Upper lobe of left lung (tissue), 6 donors: ENCODE measurements at regions not wholly inside any gene's neighbourhood (a gene's known extent, or its start where the extent isn't known, plus 50 kb on each side); places are given as distances from the start of the nearest gene placed in this dataset.

ENCODE experiments used
- ATAC-seq, 2 donors: fragments of 200-7000 bp; cut with Tn5 transposase; one replicate each; pipeline ENCODE4 v1.9.1; 2022; ENCODE audit warnings: mild to moderate bottlenecking in 2 of 2, moderate library complexity in 2 of 2; ENCODE audit not compliant: low FRiP score in 2 of 2
- DNase-seq, 2 donors: peaks; one replicate each; pipeline ENCODE4 v3.0.0-alpha.2; 2019 to 2020
- H3K27ac ChIP-seq, 4 donors: fragments of 200-600 bp; sonication (generic); one replicate each; pipeline ENCODE4 v1.5.1; 2016 to 2019
- H3K27me3 ChIP-seq, 4 donors: fragments of 200-600 bp; sonication (generic); one replicate each; pipeline ENCODE4 v1.5.1; 2017 to 2019
- H3K36me3 ChIP-seq, 4 donors: fragments of 200-600 bp; sonication (generic); one replicate each; pipeline ENCODE4 v1.5.1; 2016 to 2019
- H3K4me1 ChIP-seq, 4 donors: fragments of 200-600 bp; sonication (generic); one replicate each; pipeline ENCODE4 v1.5.1; 2018 to 2019
- H3K4me3 ChIP-seq, 4 donors: fragments of 200-600 bp; sonication (generic); one replicate each; pipeline ENCODE4 v1.5.1; 2017 to 2019; ENCODE audit warnings: mild to moderate bottlenecking in 2 of 4, moderate library complexity in 1 of 4
- H3K9me3 ChIP-seq, 4 donors: fragments of 200-600 bp; sonication (generic); one replicate each; pipeline ENCODE4 v1.5.1; 2018 to 2019
- CTCF ChIP-seq, 6 experiments: fragments of 450-650 bp in 4 of 6; fragments of 200-600 bp in 2 of 6; sonication (generic) in 2 of 6; IDR thresholded peaks; one replicate each; pipeline ENCODE4 v1.5.1; 2016 to 2019; ENCODE audit warnings: antibody characterized with exemption in 6 of 6
- EP300 ChIP-seq, 4 donors: sonication (generic); formaldehyde crosslinking; IDR thresholded peaks; one replicate each; pipeline ENCODE4 v1.5.1; 2017; ENCODE audit warnings: antibody characterized with exemption in 4 of 4, control low read depth in 2 of 4
- POLR2A ChIP-seq, 4 donors: fragments of 450-650 bp; IDR thresholded peaks; one replicate each; pipeline ENCODE4 v1.5.1; 2016 to 2017; ENCODE audit warnings: antibody characterized with exemption in 4 of 4, mild to moderate bottlenecking in 2 of 4
- POLR2AphosphoS5 ChIP-seq, 2 donors: sonication (generic); formaldehyde crosslinking; IDR thresholded peaks; one replicate each; pipeline ENCODE4 v1.5.1; 2017; ENCODE audit warnings: antibody characterized with exemption in 2 of 2
- WGBS, 2 donors: methylation state at CpG; one replicate each; pipeline ENCODE4 v1.1.5; 2017 to 2018; 5-methylcytosine and 5-hydroxymethylcytosine counted together
- donor health status: DM: no; HTN: no; CAD: no; lungs with moderate emphysema.
- donor health status: DM: no; HTN: yes; CAD: no; lungs with severe emphysema.

GRCh38 chr4:187064033-187064432 lies 340.4 kb upstream of the FAT1 start:
- Histone ChIP-seq H3K4me3 (no peak overlapping the region), H3K9me3 (no peaks in the 10 kb centered on the region), H3K36me3 (no peaks in the 10 kb centered on the region), H3K4me1 (no peaks in the 10 kb centered on the region), H3K27ac (no peak overlapping the region), H3K27me3 (no peaks in the 10 kb centered on the region)
- no peak for ATAC-seq
- 90 to 92% methylated on average over 30 of the region's 30 CpGs for WGBS, 2 donors
- TF ChIP-seq EP300 (IDR thresholded peaks at IDR 0.05), result no peak
- peak in 1 of 2 donors; percentile 81 for DNase-seq

- no peak overlapping the region for H3K4me3 ChIP-seq
- no peaks in the 10 kb centered on the region for H3K4me1 ChIP-seq
- no peak for ATAC-seq
- H3K36me3 ChIP-seq, result no peaks in the 10 kb centered on the region
- no peaks in the 10 kb centered on the region for H3K27me3 ChIP-seq
- no peak overlapping the region for H3K27ac ChIP-seq
- WGBS, 2 donors, result 47 to 51% methylated on average over 1 of the region's 1 CpG
- no peaks in the 10 kb centered on the region for H3K9me3 ChIP-seq
- no peak for TF ChIP-seq EP300 (IDR thresholded peaks at IDR 0.05)
- no peak for TF ChIP-seq CTCF (IDR thresholded peaks at IDR 0.05)
- TF ChIP-seq POLR2A (IDR thresholded peaks at IDR 0.05), result no peak
- TF ChIP-seq POLR2AphosphoS5 (IDR thresholded peaks at IDR 0.05), result no peak
- DNase-seq, result no peak
Measured at GRCh38 chr4:187065396-187065795, 341.7 kb upstream of the FAT1 start.

- Histone ChIP-seq H3K4me1 (no peaks in the 10 kb centered on the region), H3K9me3 (no peaks in the 10 kb centered on the region), H3K4me3 (no peak overlapping the region), H3K27me3 (no peaks in the 10 kb centered on the region), H3K27ac (no peak overlapping the region), H3K36me3 (no peaks in the 10 kb centered on the region)
- 80 to 86% methylated on average over 10 to 13 of the region's 13 CpGs for WGBS, 2 donors
- ATAC-seq (no peak), DNase-seq (peak in 1 of 2 donors; percentile 43)
- TF ChIP-seq POLR2AphosphoS5 (IDR thresholded peaks at IDR 0.05) (no peak), POLR2A (IDR thresholded peaks at IDR 0.05) (no peak), EP300 (IDR thresholded peaks at IDR 0.05) (no peak), CTCF (IDR thresholded peaks at IDR 0.05) (no peak)
Measured at GRCh38 chr4:187065806-187066205, 342.1 kb upstream of the FAT1 start.

GRCh38 chr4:187069398-187069797 lies 345.7 kb upstream of the FAT1 start:
- no peaks in the 10 kb centered on the region for H3K27me3 ChIP-seq
- no peak for TF ChIP-seq CTCF (IDR thresholded peaks at IDR 0.05)
- no peak for TF ChIP-seq EP300 (IDR thresholded peaks at IDR 0.05)
- TF ChIP-seq POLR2AphosphoS5 (IDR thresholded peaks at IDR 0.05), result no peak
- TF ChIP-seq POLR2A (IDR thresholded peaks at IDR 0.05), result no peak
- ATAC-seq, result no peak
- H3K4me1 ChIP-seq, result no peaks in the 10 kb centered on the region
- DNase-seq, result peak in 1 of 2 donors; percentile 67
- no peaks in the 10 kb centered on the region for H3K9me3 ChIP-seq
- no peak overlapping the region for H3K27ac ChIP-seq
- no peak overlapping the region for H3K4me3 ChIP-seq
- 72 to 77% methylated on average over 6 to 7 of the region's 10 CpGs for WGBS, 2 donors
- no peaks in the 10 kb centered on the region for H3K36me3 ChIP-seq

- TF ChIP-seq POLR2A (IDR thresholded peaks at IDR 0.05) (no peak), EP300 (IDR thresholded peaks at IDR 0.05) (no peak), CTCF (IDR thresholded peaks at IDR 0.05) (no peak), POLR2AphosphoS5 (IDR thresholded peaks at IDR 0.05) (no peak)
- Histone ChIP-seq H3K9me3 (no peaks in the 10 kb centered on the region), H3K27ac (no peak overlapping the region), H3K4me3 (no peak overlapping the region), H3K27me3 (no peaks in the 10 kb centered on the region), H3K4me1 (no peaks in the 10 kb centered on the region), H3K36me3 (no peaks in the 10 kb centered on the region)
- ATAC-seq (no peak), DNase-seq (no peak)
- WGBS, 2 donors, result 88 to 91% methylated on average over 3 of the region's 3 CpGs
Measured at GRCh38 chr4:187070158-187070557, 346.5 kb upstream of the FAT1 start.
